HG03175 (cell line): ENCODE measurements at regions not wholly inside any gene's neighbourhood (a gene's known extent, or its start where the extent isn't known, plus 50 kb on each side); places are given as distances from the start of the nearest gene placed in this dataset.

ENCODE experiments used
- ATAC-seq: cut with Tn5 transposase; IDR thresholded peaks from one replicate; pipeline ENCODE4 v1.9.1; 2021; ENCODE audit warnings: mild to moderate bottlenecking, moderate library complexity; ENCODE audit not compliant: unreplicated experiment

DNA sequence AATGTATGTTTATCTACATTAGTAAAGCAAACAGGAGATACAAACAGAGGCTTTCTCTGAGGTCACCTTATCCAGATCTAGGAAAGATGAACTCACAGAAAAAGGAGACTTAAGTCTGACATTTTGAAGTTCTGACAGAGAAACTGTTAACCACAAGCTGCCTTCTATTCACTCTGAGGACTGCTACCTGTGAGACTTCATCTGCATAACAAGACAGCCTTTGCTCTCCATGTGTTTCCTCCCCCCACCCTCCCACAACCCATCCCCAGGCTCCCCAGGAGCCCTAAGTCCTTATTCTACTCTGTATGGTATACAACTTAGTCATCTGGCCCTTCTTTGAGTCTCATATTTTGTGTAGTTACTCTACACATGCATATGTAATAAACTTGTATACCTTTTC is 699.0 kb downstream of the FGF9 start:
- ATAC-seq: no peak

DNA sequence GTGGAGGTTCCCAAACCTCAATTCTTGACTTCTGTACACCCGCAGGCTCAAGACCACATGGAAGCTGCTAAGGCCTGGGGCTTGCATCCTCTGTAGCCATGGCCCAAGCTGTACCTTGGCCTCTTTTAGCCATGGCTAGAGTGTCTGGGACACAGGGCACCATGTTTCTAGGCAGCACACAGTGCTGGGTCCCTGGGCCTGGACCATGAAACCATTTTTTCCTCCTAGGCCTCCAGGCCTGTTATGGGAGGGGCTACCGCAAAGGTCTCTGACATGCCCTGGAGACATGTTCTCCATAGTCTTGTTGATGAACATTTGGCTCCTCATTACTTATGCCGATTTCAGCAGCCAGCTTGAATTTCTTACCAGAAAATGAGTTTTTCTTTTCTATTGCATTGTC is 701.4 kb downstream of the FGF9 start:
- ATAC-seq: no peak

DNA sequence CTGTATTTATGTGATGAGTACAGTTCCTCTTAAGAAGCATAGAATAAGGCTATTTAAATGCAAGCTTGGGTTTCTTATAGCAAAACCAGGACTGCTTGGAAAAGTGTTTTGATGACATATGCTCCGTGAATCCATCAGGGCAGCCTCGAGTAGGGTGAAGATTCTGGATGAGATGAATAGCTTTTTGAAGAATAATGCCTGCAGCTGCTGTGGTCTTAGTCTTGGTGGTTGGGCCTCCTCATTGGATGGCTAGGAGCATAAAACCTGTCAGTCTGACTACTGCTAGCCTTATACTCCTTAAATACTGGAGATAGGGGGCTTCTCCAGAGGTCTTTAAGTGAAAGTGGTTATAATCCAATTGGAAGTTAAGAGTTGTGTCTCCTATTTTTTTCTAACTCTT is 704.3 kb downstream of the FGF9 start:
- ATAC-seq: no peak

DNA sequence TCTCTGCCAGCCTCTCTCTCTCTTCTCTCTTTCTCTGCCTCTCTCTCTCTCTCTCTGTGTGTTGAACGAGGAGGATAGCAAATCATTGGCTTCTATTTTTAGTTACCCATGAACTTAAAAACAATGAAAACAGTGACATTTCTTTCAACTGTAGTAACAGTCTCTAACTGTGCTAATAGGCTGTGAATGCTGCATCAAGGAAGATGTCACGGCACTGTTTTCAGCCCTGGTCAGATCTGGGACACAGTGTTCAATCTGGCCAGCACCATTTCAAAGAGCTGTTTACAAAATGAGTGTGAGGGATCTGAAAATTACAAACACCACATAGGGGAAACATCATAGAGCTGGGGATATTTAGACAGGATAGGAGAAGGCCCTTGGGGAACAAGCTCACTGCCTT is 717.0 kb downstream of the FGF9 start:
- no peak for ATAC-seq

- ATAC-seq: no peak
Measured at GRCh38 chr13:22399801-22400420, 729.0 kb downstream of the FGF9 start.

DNA sequence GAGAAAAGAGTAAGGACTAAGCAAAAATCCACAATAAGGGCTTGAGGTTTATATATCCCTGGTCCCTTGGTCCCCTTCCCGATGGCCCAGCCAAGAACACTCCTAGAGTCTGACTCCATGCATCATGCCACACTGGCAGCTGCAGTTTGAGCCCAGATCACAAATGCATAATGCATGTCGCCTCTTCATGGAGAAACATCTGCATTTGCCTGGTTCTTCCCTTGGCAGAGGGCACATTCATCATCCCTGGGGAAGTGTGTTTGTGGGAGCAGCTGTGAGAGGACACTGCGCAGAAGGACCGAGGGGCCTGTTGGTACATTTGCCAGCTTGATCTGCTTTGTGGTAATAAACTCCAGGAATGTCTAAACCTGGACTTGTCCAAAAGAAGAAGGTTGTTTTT is 731.8 kb downstream of the FGF9 start:
- no peak for ATAC-seq

DNA sequence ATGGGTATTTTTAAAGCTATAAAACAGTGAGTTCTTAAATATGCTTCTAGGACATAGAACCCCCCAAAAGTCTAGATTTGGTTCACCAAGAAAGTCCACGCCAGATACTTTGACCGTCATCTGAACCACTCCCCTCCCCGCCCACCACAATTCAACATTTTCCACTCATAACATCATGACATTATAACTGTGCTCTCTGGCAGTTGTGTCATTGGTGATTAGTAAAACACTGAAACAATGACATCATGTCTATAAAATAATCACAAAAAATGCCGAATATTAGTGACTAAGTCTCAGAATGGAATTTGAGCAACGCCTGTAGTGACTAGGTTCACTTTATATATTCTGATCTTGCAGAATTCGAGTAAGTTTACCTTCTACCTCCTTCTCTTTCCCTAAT is 732.3 kb downstream of the FGF9 start:
- no peak for ATAC-seq

DNA sequence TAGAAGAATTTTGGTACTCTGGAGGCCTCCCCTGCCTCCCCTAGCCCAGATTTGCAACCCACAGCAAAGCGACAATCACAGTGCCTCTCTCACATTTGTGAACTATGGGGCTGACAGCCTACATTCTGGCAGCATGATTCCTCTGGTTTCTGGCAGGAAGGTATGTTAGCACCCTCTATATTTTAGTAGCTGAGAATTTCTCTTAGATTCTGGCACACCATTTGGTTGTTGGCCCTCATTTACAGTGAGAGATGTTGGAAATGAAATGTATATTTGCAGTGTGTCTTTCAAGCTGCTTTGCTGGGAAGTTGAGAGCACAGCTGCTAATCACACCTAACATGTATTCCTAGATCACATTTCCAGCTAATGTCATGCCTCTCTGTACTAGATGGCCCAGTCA is 735.0 kb downstream of the FGF9 start:
- no peak for ATAC-seq

- ATAC-seq: no peak
Measured at GRCh38 chr13:22412452-22412851, 741.6 kb downstream of the FGF9 start.

GRCh38 chr13:22422023-22422422 is 751.1 kb downstream of the FGF9 start:
- no peak for ATAC-seq

DNA sequence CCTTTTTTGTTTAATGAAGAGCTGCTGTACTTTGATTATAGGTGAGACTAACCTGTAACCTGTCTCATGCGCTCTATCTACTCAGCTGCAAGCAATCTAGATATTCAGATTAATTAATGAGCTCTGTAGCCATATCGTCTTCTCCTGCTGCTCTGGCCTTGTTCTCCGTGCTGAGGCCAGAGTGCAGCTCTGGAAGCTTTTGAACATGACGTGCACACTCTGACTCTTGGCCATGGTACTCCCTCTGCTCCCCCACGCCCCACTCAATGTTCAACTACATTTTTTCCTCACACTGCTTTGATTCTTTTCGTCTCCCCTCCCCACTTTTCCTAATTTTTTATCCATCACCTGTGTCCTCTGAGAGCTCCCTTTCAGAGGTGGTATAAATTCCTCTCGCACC is 751.8 kb downstream of the FGF9 start:
- ATAC-seq: no peak

DNA sequence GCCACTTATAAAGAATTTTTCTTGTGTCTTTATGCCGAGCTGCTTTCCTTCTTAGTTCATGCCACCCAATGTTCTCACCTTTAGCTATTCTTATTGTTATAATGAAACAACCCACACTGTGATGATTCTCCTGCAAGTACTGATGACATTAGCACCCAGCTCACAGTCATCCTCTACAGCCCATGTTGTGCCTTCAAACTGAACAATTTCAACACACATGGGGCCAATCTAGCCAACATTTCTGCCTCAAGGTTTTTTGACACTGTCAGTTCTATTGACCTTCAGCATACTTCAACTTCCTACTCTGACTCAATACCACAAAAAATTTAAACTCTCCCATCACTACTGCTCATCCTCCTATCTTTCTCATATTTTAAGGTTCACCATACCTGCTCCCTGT is 752.4 kb downstream of the FGF9 start:
- ATAC-seq: no peak

DNA sequence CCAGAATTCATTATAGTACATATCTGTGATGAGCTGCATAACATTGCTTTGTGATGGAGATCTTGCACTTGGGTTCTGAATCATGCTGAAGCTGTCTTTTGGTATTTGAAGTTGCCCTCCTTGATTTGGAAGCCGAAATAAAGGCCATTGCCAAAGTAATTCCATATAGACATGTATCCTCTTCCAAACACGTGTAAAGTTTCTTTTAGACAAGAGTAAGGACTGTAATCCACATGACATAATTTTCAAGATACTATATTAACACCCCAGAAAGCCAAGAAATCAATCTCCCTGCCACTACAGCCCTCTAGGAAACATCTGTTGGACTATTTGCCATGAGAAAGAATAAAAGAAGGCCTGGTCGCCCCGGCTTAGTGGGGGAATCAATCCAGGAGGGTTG is 754.2 kb downstream of the FGF9 start:
- no peak for ATAC-seq

GRCh38 chr13:22427066-22427465 is 753.7 kb upstream of the SGCG start:
- no peak for ATAC-seq

- no peak for ATAC-seq
Measured at GRCh38 chr13:22427783-22428182, 753.0 kb upstream of the SGCG start.

DNA sequence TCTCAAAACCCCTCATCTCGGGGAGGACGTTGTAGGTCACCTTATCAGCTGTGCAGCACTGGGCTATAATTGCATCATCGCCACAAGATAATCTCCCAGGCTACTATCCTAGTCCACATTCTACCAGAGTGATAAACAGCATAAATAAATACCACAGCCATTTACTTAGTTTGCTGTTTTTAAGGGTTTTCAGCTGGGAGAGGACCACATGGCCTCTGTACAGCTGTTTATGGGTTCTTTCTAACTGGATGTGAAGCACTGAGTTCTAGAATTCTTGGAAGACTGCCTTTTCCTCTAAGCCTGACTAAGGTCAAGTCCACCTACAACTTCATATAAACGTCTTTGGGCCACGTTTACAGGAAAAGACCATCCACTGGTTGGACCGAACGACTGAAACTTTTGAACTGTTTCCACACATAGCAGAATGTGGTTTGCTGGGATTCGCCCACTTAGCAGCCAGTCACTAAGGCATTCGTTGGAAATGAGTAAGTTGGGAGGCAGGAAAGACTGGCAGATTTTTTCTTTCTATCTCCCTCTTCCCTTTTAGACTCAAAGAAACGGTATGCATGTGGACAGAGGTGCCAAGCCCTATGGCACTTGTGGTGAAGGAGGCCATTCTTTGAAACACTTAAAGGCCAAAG is 752.5 kb upstream of the SGCG start:
- ATAC-seq: no peak

DNA sequence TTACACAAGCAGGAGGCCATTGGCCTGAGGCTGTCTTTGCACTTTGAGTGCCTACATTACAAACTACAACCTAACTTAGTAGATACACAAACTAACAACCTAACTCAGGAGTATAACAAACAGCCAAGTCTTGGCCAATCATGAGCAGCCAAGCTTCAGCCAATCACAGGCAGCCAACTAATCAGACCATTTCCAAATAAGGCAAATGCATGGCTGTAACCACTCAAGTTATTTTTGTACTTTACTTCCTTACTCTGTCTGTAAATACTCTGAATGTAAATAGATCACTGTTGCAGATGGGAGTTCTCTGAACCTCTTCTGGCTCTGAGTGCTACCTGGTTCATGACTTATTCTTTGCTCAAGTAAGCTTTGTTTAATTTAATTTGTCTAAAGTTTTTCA is 748.1 kb upstream of the SGCG start:
- ATAC-seq: no peak

- ATAC-seq: no peak
Measured at GRCh38 chr13:22447132-22447886, 733.5 kb upstream of the SGCG start.

DNA sequence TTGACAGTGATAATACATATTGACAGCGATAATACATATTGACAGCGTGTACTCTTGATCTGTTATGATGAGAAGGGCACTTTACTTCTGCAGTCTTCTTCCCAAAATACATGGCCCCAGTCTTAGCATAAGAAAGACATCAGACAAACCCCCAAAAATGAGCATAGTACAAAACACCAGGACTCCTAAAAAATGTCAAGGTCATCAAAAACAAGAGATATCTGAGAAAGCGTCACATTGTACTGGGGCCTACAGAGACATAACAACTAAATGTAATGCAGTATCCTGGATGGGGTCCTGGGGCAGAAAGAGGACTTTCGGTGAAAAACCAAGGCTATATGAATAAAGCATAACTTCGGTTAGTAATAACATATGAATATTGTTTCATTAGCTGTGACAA is 731.5 kb upstream of the SGCG start:
- ATAC-seq: no peak

- no peak for ATAC-seq
Measured at GRCh38 chr13:22451327-22451741, 729.4 kb upstream of the SGCG start.

DNA sequence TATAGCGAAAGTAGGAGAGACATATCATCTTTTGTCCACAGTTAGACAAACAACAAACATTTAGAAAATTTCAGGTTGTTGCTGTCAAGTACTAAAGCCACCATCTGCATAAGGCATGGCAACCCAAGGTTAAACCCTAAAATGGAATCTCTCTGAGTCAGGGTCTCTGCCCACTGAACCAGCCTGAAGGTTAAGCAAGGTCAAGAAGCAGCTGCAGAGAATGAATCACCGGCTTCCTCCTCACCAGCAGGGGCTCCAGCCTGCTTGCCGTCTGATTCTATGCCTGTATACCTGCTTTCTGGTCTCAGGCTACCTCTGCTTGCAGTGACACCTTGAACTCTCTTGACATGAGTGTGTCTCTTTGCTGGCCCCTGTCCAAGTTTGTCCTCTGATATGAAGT is 726.2 kb upstream of the SGCG start:
- ATAC-seq: no peak

DNA sequence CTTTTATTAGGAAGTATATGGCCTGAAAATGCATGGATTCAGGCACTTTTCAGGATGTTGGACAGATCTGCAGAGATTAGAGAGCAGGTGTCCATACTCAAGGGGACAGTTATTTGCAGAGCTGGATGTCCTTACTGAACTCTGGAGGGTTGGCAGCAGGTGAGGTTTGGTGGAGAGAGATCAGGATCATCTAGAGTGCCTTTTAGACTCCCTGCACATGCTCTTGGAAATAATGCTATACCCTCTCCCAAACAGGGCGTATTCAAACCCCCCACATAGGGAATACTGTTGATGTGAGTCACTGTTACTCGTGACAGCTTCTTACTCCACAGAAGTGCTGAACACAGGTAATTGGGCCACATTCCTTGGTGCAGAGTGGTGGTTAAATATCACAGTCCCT is 725.7 kb upstream of the SGCG start:
- ATAC-seq: no peak
